A172 (cell line): ENCODE measurements at regions not wholly inside any gene's neighbourhood (a gene's known extent, or its start where the extent isn't known, plus 50 kb on each side); places are given as distances from the start of the nearest gene placed in this dataset.
A peak's percentile ranks its signal among the peaks of the same experiment; 100 is the strongest.

ENCODE experiments used
- DNase-seq: peaks from one replicate; pipeline ENCODE4 v3.0.0-alpha.2; 2015; ENCODE audit warnings: low spot score

GRCh38 chr22:27681037-27681436 is 120.5 kb downstream of the MN1 start:
- no peak for DNase-seq

- no peak for DNase-seq
Measured at GRCh38 chr22:27682437-27682836, 119.1 kb downstream of the MN1 start.

GRCh38 chr22:27684901-27685300 is 116.7 kb downstream of the MN1 start:
- no peak for DNase-seq

GRCh38 chr22:27685515-27685914 is 116.0 kb downstream of the MN1 start:
- DNase-seq = no peak

GRCh38 chr22:27685970-27686369 is 115.6 kb downstream of the MN1 start:
- no peak for DNase-seq

- DNase-seq = peak; percentile 66
Measured at GRCh38 chr22:27686534-27686933, 115.0 kb downstream of the MN1 start.

GRCh38 chr22:27687984-27688545 is 113.5 kb downstream of the MN1 start:
- DNase-seq = peak; percentile 4

- DNase-seq = no peak
Measured at GRCh38 chr22:27689664-27690063, 111.9 kb downstream of the MN1 start.

GRCh38 chr22:27690599-27690998 is 111.0 kb downstream of the MN1 start:
- no peak for DNase-seq

GRCh38 chr22:27692243-27692642 is 109.3 kb downstream of the MN1 start:
- DNase-seq = no peak

- no peak for DNase-seq
Measured at GRCh38 chr22:27695925-27696324, 105.6 kb downstream of the MN1 start.

- no peak for DNase-seq
Measured at GRCh38 chr22:27697888-27698287, 103.7 kb downstream of the MN1 start.
